Liver (tissue), 8 donors: ENCODE measurements at regions not wholly inside any gene's neighbourhood (a gene's known extent, or its start where the extent isn't known, plus 50 kb on each side); places are given as distances from the start of the nearest gene placed in this dataset.

Experiments
- DNase-seq: peaks from one replicate; pipeline ENCODE4 v3.0.0-alpha.2; 2017; ENCODE audit warnings: low spot score
- H3K27ac ChIP-seq, 2 donors: one replicate each; pipeline ENCODE4 v1.7.0; 2013; ENCODE audit warnings: inconsistent platforms in 2 of 2, low read length in 2 of 2, control low read depth in 1 of 2, low read depth in 1 of 2, mild to moderate bottlenecking in 1 of 2
- H3K27me3 ChIP-seq, 4 donors: one replicate each; pipeline versions ENCODE4 v1.6.1 to v1.7.0; 2013; ENCODE audit warnings: low read length in 3 of 4, inconsistent platforms in 1 of 4, mild to moderate bottlenecking in 1 of 4, moderate library complexity in 1 of 4; ENCODE audit not compliant: control insufficient read depth in 4 of 4, insufficient read depth in 4 of 4
- H3K36me3 ChIP-seq, 4 donors: one replicate each; pipeline versions ENCODE4 v1.6.1 to v1.7.0; 2013; ENCODE audit warnings: low read length in 3 of 4, mild to moderate bottlenecking in 3 of 4, low read depth in 1 of 4, moderate library complexity in 1 of 4; ENCODE audit not compliant: control insufficient read depth in 4 of 4, insufficient read depth in 3 of 4
- H3K4me1 ChIP-seq, 4 donors: one replicate each; pipeline versions ENCODE4 v1.6.1 to v1.7.0; 2013; ENCODE audit warnings: low read length in 3 of 4, mild to moderate bottlenecking in 3 of 4, moderate library complexity in 1 of 4; ENCODE audit not compliant: control insufficient read depth in 4 of 4, insufficient read depth in 4 of 4
- H3K4me3 ChIP-seq, 3 donors: one replicate each; pipeline versions ENCODE4 v1.6.1 to v1.7.0; 2013; ENCODE audit warnings: low read length in 3 of 3, control low read depth in 1 of 3, low read depth in 1 of 3, mild to moderate bottlenecking in 1 of 3
- H3K9ac ChIP-seq, 2 donors: one replicate each; pipeline ENCODE4 v1.7.0; 2013; ENCODE audit warnings: low read length in 2 of 2, mild to moderate bottlenecking in 2 of 2, moderate library complexity in 2 of 2, control low read depth in 1 of 2, low read depth in 1 of 2
- H3K9me3 ChIP-seq, 4 donors: one replicate each; pipeline versions ENCODE4 v1.6.1 to v1.7.0; 2013; ENCODE audit warnings: low read length in 3 of 4; ENCODE audit not compliant: control insufficient read depth in 4 of 4
- ATF3 ChIP-seq: IDR thresholded peaks from 2 replicates; pipeline ENCODE4 v1.6.1; 2016; ENCODE audit warnings: antibody characterized with exemption
- EGR1 ChIP-seq, 2 donors: IDR thresholded peaks; 2 replicates each; pipeline ENCODE4 v1.6.1; 2016 to 2018; ENCODE audit warnings: antibody characterized with exemption in 2 of 2, low read depth in 2 of 2
- FOXA1 ChIP-seq: IDR thresholded peaks from 2 replicates; pipeline ENCODE4 v1.6.1; 2016; ENCODE audit warnings: antibody characterized with exemption
- FOXA2 ChIP-seq: IDR thresholded peaks from 2 replicates; pipeline ENCODE4 v1.6.1; 2016; ENCODE audit warnings: antibody characterized with exemption
- GABPA ChIP-seq, 2 donors: IDR thresholded peaks in 1 of 2; conservative IDR thresholded peaks in 1 of 2; 2 replicates each; pipeline ENCODE4 v1.6.1; 2016; ENCODE audit warnings: antibody characterized with exemption in 2 of 2, mild to moderate bottlenecking in 1 of 2, moderate library complexity in 1 of 2
- HNF4A ChIP-seq, 2 donors: conservative IDR thresholded peaks; 2 replicates each; pipeline ENCODE4 v1.6.1; 2016; ENCODE audit warnings: antibody characterized with exemption in 2 of 2, mild to moderate bottlenecking in 2 of 2
- HNF4G ChIP-seq: IDR thresholded peaks from 2 replicates; pipeline ENCODE4 v1.6.1; 2016; ENCODE audit warnings: antibody characterized with exemption
- JUND ChIP-seq, 2 donors: IDR thresholded peaks; 2 replicates each; pipeline ENCODE4 v1.6.1; 2016; ENCODE audit warnings: antibody characterized with exemption in 2 of 2
- MAX ChIP-seq: IDR thresholded peaks from 2 replicates; pipeline ENCODE4 v1.6.1; 2016; ENCODE audit warnings: antibody characterized with exemption
- NR2F2 ChIP-seq: IDR thresholded peaks from 2 replicates; pipeline ENCODE4 v1.6.1; 2016; ENCODE audit warnings: antibody characterized with exemption
- RAD21 ChIP-seq, 2 donors: IDR thresholded peaks; 2 replicates each; pipeline ENCODE4 v1.6.1; 2016; ENCODE audit warnings: antibody characterized with exemption in 2 of 2, mild to moderate bottlenecking in 2 of 2
- REST ChIP-seq: IDR thresholded peaks from 2 replicates; pipeline ENCODE4 v1.6.1; 2016; ENCODE audit warnings: antibody characterized with exemption, mild to moderate bottlenecking
- RXRA ChIP-seq, 2 donors: IDR thresholded peaks; 2 replicates each; pipeline ENCODE4 v1.6.1; 2017 to 2018; ENCODE audit warnings: antibody characterized with exemption in 2 of 2, mild to moderate bottlenecking in 1 of 2
- SP1 ChIP-seq: IDR thresholded peaks from 2 replicates; pipeline ENCODE4 v1.6.1; 2018; ENCODE audit warnings: antibody characterized with exemption, mild to moderate bottlenecking
- TAF1 ChIP-seq: conservative IDR thresholded peaks from 2 replicates; pipeline ENCODE4 v1.6.1; 2016; ENCODE audit warnings: antibody characterized with exemption, mild to moderate bottlenecking
- YY1 ChIP-seq: IDR thresholded peaks from 2 replicates; pipeline ENCODE4 v1.6.1; 2016; ENCODE audit warnings: antibody characterized with exemption, mild to moderate bottlenecking
- ZBTB33 ChIP-seq: IDR thresholded peaks from 2 replicates; pipeline ENCODE4 v1.6.1; 2016; ENCODE audit warnings: antibody characterized with exemption
- WGBS: extraction: QIAGEN DNeasy Blood & Tissue Kit; methylation state at CpG from one replicate; pipeline ENCODE4 v1.1.7; 2013; 5-methylcytosine and 5-hydroxymethylcytosine counted together
- TF ChIP-seq, protein P1 (sequence below): fragments of 150-350 bp; IDR thresholded peaks from 2 replicates; pipeline ENCODE4 v1.5.1; 2017; ENCODE audit warnings: improper control_type of control experiment, low read depth, low read length; ENCODE audit not compliant: missing input control
- donor health status: healthy.
- donor health status: healthy.
- donor health status: healthy.
- donor health status: healthy.
- donor health status: healthy.

- WGBS = 92% methylated on average over 6 of the region's 6 CpGs
- Histone ChIP-seq H3K4me3 (no peak overlapping the region), H3K27ac (no peak overlapping the region), H3K4me1 (no peaks in the 10 kb centered on the region), H3K9me3 (no peaks in the 10 kb centered on the region), H3K36me3 (peaks cover 0 to 3% (median under 1%) of the 10 kb centered on the region in 4 donors), H3K9ac (no peak overlapping the region), H3K27me3 (no peaks in the 10 kb centered on the region)
- no peak for DNase-seq
- TF ChIP-seq GABPA (IDR thresholded peaks at IDR 0.05 in 1 of 2, conservative IDR thresholded peaks at IDR 0.05 in 1 of 2) (no peak), ATF3 (no peak), REST (no peak), NR2F2 (no peak), MAX (no peak), SP1 (no peak), RAD21 (IDR thresholded peaks at IDR 0.05) (no peak), FOXA2 (no peak), YY1 (no peak), ZBTB33 (no peak), TAF1 (no peak), EGR1 (IDR thresholded peaks at IDR 0.05; ENCODE audit: low read depth in 2 of 2) (no peak), RXRA (IDR thresholded peaks at IDR 0.05) (no peak), HNF4G (no peak), HNF4A (conservative IDR thresholded peaks at IDR 0.05) (no peak), FOXA1 (no peak), JUND (IDR thresholded peaks at IDR 0.05) (no peak)
- TF ChIP-seq, protein P1, sequence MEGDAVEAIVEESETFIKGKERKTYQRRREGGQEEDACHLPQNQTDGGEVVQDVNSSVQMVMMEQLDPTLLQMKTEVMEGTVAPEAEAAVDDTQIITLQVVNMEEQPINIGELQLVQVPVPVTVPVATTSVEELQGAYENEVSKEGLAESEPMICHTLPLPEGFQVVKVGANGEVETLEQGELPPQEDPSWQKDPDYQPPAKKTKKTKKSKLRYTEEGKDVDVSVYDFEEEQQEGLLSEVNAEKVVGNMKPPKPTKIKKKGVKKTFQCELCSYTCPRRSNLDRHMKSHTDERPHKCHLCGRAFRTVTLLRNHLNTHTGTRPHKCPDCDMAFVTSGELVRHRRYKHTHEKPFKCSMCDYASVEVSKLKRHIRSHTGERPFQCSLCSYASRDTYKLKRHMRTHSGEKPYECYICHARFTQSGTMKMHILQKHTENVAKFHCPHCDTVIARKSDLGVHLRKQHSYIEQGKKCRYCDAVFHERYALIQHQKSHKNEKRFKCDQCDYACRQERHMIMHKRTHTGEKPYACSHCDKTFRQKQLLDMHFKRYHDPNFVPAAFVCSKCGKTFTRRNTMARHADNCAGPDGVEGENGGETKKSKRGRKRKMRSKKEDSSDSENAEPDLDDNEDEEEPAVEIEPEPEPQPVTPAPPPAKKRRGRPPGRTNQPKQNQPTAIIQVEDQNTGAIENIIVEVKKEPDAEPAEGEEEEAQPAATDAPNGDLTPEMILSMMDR = no peak
Observed at GRCh38 chr13:99870541-99870940, 101.0 kb downstream of the ZIC5 start.

GRCh38 chr13:99869830-99870229 lies 101.7 kb downstream of the ZIC5 start:
- peaks cover 0 to 3% (median under 1%) of the 10 kb centered on the region in 4 donors for H3K36me3 ChIP-seq
- TF ChIP-seq FOXA1 = no peak
- no peak for TF ChIP-seq REST
- no peak for TF ChIP-seq MAX
- TF ChIP-seq SP1 = no peak
- no peak overlapping the region for H3K27ac ChIP-seq
- H3K27me3 ChIP-seq = no peaks in the 10 kb centered on the region
- 92% methylated on average over 1 of the region's 1 CpG for WGBS
- no peaks in the 10 kb centered on the region for H3K9me3 ChIP-seq
- H3K9ac ChIP-seq = no peak overlapping the region
- no peaks in the 10 kb centered on the region for H3K4me1 ChIP-seq
- no peak overlapping the region for H3K4me3 ChIP-seq
- no peak for DNase-seq
